B cell (primary cell): ENCODE measurements at regions not wholly inside any gene's neighbourhood (a gene's known extent, or its start where the extent isn't known, plus 50 kb on each side); places are given as distances from the start of the nearest gene placed in this dataset.

Experiments used
- ATAC-seq: fragments of 200-7000 bp; cut with Tn5 transposase; one replicate; pipeline ENCODE4 v1.10.0; 2021; ENCODE audit warnings: low read depth, mild to moderate bottlenecking, moderate number of reproducible peaks, moderate library complexity
- CTCF ChIA-PET: fragments of 350-600 bp; sonication (Branson Sonifier 250); formaldehyde crosslinking; loops from one replicate; lab custom pipeline; 2021; ENCODE audit warnings: antibody characterized with exemption, inconsistent platforms; lab: Charles Lee
- POLR2A ChIA-PET: fragments of 350-600 bp; sonication (Branson Sonifier 250); formaldehyde crosslinking; loops from one replicate; lab custom pipeline; 2021; ENCODE audit warnings: antibody characterized with exemption; lab: Charles Lee
- DNase-seq: peaks from one replicate; pipeline ENCODE4 v3.0.0; 2013
- H2AFZ ChIP-seq: 2 replicates; pipeline ENCODE4 v1.6.1; 2012; ENCODE audit warnings: mild to moderate bottlenecking, low read depth, low read length; ENCODE audit not compliant: insufficient read depth, poor library complexity, severe bottlenecking
- H3K27ac ChIP-seq, 2 donors: 1 replicate in 1 of 2; 2 replicates in 1 of 2; pipeline ENCODE4 v1.5.1; 2012 to 2013; ENCODE audit warnings: low read length in 2 of 2, mild to moderate bottlenecking in 2 of 2, moderate library complexity in 1 of 2
- H3K27me3 ChIP-seq, 4 experiments: fragments of 200-600 bp in 1 of 4; sonication (generic) in 1 of 4; replicated peaks in 1 of 4; 1 replicate in 2 of 4; 2 replicates in 2 of 4; pipeline versions ENCODE4 v1.6.1 to v1.7.0; 2013 to 2016; ENCODE audit warnings: low read length in 3 of 4, mild to moderate bottlenecking in 2 of 4, mixed read lengths in 1 of 4, moderate library complexity in 1 of 4; ENCODE audit not compliant: insufficient read depth in 4 of 4, control insufficient read depth in 3 of 4; ENCODE audit errors: control extremely low read depth in 1 of 4
- H3K36me3 ChIP-seq, 2 experiments: replicated peaks in 1 of 2; 1 replicate in 1 of 2; 2 replicates in 1 of 2; pipeline versions ENCODE4 v1.6.1 to v1.7.1; 2013; ENCODE audit warnings: low read length in 1 of 2; ENCODE audit not compliant: insufficient read depth in 2 of 2, control insufficient read depth in 1 of 2; ENCODE audit errors: control extremely low read depth in 1 of 2, extremely low read depth in 1 of 2
- H3K4me1 ChIP-seq, 2 donors: fragments of 200-600 bp in 1 of 2; sonication (generic) in 1 of 2; 1 replicate in 1 of 2; 2 replicates in 1 of 2; pipeline versions ENCODE4 v1.5.1 to v1.6.1; 2013 to 2017; ENCODE audit warnings: low read length in 2 of 2; ENCODE audit not compliant: control insufficient read depth in 2 of 2, insufficient read depth in 2 of 2
- H3K4me2 ChIP-seq: replicated peaks from 2 replicates; pipeline ENCODE3; 2012; ENCODE audit warnings: mild to moderate bottlenecking, low read depth, low read length; ENCODE audit not compliant: poor library complexity, severe bottlenecking
- H3K4me3 ChIP-seq, 5 experiments: fragments of 200-600 bp in 1 of 5; sonication (generic) in 1 of 5; 1 replicate in 3 of 5; 2 replicates in 2 of 5; pipeline versions ENCODE4 v1.5.1 to v1.7.0; 2011 to 2016; ENCODE audit warnings: low read length in 4 of 5, mild to moderate bottlenecking in 4 of 5, low read depth in 2 of 5, control low read depth in 1 of 5, moderate library complexity in 1 of 5; ENCODE audit not compliant: insufficient read depth in 1 of 5; ENCODE audit errors: control extremely low read depth in 1 of 5, extremely low read depth in 1 of 5
- H3K79me2 ChIP-seq: fragments of 200-600 bp; sonication (generic); one replicate; pipeline ENCODE4 v1.6.0; 2016; ENCODE audit warnings: low read length; ENCODE audit not compliant: control insufficient read depth, insufficient read depth
- H3K9ac ChIP-seq: fragments of 200-600 bp; sonication (generic); 2 replicates; pipeline ENCODE4 v1.6.1; 2017; ENCODE audit warnings: mild to moderate bottlenecking, low read length, moderate library complexity
- H3K9me3 ChIP-seq, 3 donors: one replicate each; pipeline versions ENCODE4 v1.6.1 to v1.7.1; 2013; ENCODE audit warnings: low read length in 2 of 3; ENCODE audit not compliant: control insufficient read depth in 2 of 3, insufficient read depth in 1 of 3; ENCODE audit errors: control extremely low read depth in 1 of 3
- H4K20me1 ChIP-seq: 2 replicates; pipeline ENCODE4 v1.6.0; 2012; ENCODE audit warnings: mild to moderate bottlenecking, low read length; ENCODE audit not compliant: insufficient read depth, control insufficient read depth, poor library complexity, severe bottlenecking
- H3K27ac Mint-ChIP-seq: one replicate; pipeline ENCODE4 v1.8.0; 2021; ENCODE audit warnings: mixed read lengths
- H3K27me3 Mint-ChIP-seq: one replicate; pipeline ENCODE4 v1.8.0; 2021; ENCODE audit warnings: mixed read lengths
- H3K4me1 Mint-ChIP-seq: one replicate; pipeline ENCODE4 v1.8.0; 2021; ENCODE audit warnings: mixed read lengths
- H3K4me3 Mint-ChIP-seq: one replicate; pipeline ENCODE4 v1.8.0; 2021; ENCODE audit warnings: mixed read lengths
- H3K9me3 Mint-ChIP-seq: one replicate; pipeline ENCODE4 v1.8.0; 2022; ENCODE audit warnings: mixed read lengths; ENCODE audit not compliant: insufficient read depth
- EZH2 ChIP-seq: IDR thresholded peaks from 2 replicates; pipeline ENCODE4 v1.6.1; 2012; ENCODE audit warnings: borderline replicate concordance, low read depth, mild to moderate bottlenecking, moderate library complexity, low read length; ENCODE audit not compliant: insufficient read depth, poor library complexity, severe bottlenecking
- WGBS: methylation state at CpG from one replicate; pipeline ENCODE4 v1.1.5; 2013; ENCODE audit warnings: missing lambda C conversion rate; ENCODE audit not compliant: insufficient coverage; 5-methylcytosine and 5-hydroxymethylcytosine counted together
- intact Hi-C: fragments of 100-400 bp; cut with micrococcal nuclease; formaldehyde crosslinking; loops from one replicate; pipeline ENCODE4 v1.10.0; 2022
- TF ChIP-seq, protein P1 (sequence below): fragments of 200-600 bp; IDR thresholded peaks from one replicate; pipeline ENCODE4 v1.8.0; 2022; ENCODE audit warnings: antibody characterized with exemption, mild to moderate bottlenecking

DNA sequence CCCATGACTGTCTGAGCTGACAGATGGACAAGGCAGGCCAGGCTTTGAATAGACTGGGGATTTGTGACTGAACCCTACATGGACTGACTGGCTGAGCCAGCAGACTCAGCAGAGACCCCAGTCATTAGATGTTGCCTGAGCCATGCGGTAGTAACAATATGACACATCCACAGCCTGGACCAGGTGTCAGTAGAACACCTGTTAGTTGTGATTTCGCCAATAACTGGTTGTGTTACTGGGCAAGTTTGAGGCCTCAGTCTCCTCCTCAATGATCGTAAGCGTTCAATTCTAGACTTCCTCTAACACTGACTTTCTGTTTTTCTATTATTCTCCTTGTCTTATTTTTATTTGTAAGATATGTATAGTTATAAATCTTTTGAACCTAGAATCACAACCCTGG, 311.9 kb upstream of the MAP3K7 start:
- CTCF ChIA-PET: no interaction called here

DNA sequence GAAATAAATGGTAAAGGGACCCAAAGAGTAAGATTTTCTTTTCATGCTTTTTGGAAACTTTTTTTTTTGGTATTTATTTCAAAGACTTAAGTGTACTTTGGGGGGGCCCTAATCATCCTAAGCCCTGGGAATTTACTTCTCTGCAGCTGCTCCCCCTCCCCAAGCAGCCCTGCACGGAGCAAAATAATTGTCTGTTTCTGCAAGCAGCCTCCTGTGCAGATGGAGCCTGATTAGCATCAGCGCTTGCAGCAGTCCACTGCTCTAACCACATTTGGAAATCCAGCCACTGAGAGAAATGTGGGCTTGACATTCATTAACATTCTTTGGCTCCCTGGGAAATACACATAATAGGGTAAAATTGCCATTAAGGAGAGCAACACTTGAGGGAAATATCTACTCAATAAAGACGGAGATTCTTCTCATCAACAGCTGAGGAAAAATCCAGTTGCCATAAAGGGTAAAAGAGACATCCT, 309.2 kb upstream of the MAP3K7 start:
- Histone ChIP-seq H3K9ac (no peak overlapping the region), H3K4me2 (no peak overlapping the region), H4K20me1 (no peaks in the 10 kb centered on the region), H3K27me3 (no peaks in the 10 kb centered on the region), H3K9me3 (no peaks in the 10 kb centered on the region), H3K4me3 (no peak overlapping the region), H3K27ac (no peak overlapping the region), H2AFZ (no peak overlapping the region), H3K36me3 (no peaks in the 10 kb centered on the region), H3K4me1 (no peaks in the 10 kb centered on the region), H3K79me2 (no peaks in the 10 kb centered on the region)
- POLR2A ChIA-PET: no interaction called here
- H3K9me3 Mint-ChIP-seq: no peaks in the 10 kb centered on the region
- ATAC-seq: no peak
- no peaks in the 10 kb centered on the region for H3K4me1 Mint-ChIP-seq
- H3K27me3 Mint-ChIP-seq: peaks cover 14% of the 10 kb centered on the region
- 50% methylated on average over 1 of the region's 3 CpGs for WGBS
- DNase-seq: no peak
- intact Hi-C loops: no loop called here
- no peak for TF ChIP-seq EZH2
- TF ChIP-seq, protein P1, sequence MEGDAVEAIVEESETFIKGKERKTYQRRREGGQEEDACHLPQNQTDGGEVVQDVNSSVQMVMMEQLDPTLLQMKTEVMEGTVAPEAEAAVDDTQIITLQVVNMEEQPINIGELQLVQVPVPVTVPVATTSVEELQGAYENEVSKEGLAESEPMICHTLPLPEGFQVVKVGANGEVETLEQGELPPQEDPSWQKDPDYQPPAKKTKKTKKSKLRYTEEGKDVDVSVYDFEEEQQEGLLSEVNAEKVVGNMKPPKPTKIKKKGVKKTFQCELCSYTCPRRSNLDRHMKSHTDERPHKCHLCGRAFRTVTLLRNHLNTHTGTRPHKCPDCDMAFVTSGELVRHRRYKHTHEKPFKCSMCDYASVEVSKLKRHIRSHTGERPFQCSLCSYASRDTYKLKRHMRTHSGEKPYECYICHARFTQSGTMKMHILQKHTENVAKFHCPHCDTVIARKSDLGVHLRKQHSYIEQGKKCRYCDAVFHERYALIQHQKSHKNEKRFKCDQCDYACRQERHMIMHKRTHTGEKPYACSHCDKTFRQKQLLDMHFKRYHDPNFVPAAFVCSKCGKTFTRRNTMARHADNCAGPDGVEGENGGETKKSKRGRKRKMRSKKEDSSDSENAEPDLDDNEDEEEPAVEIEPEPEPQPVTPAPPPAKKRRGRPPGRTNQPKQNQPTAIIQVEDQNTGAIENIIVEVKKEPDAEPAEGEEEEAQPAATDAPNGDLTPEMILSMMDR: no peak
- no peak overlapping the region for H3K27ac Mint-ChIP-seq
- H3K4me3 Mint-ChIP-seq: no peak overlapping the region
- CTCF ChIA-PET: no interaction called here

More for the DNA sequence above, 311.9 kb upstream of the MAP3K7 start:
- Mint-ChIP-seq H3K27ac (no peak overlapping the region), H3K4me3 (no peak overlapping the region), H3K27me3 (peaks cover 12% of the 10 kb centered on the region), H3K4me1 (no peaks in the 10 kb centered on the region), H3K9me3 (peaks cover 2% of the 10 kb centered on the region)
- no peaks in the 10 kb centered on the region for H3K36me3 ChIP-seq
- no peaks in the 10 kb centered on the region for H3K79me2 ChIP-seq
- 80% methylated on average over 1 of the region's 4 CpGs for WGBS
- intact Hi-C loops: no loop called here
- no peaks in the 10 kb centered on the region for H3K9me3 ChIP-seq
- H3K4me1 ChIP-seq: no peaks in the 10 kb centered on the region
- no peak overlapping the region for H3K4me2 ChIP-seq
- ATAC-seq (no peak), DNase-seq (no peak)
- TF ChIP-seq, protein P1: no peak
- TF ChIP-seq EZH2: no peak
- H3K27me3 ChIP-seq: no peaks in the 10 kb centered on the region
- H3K27ac ChIP-seq: no peak overlapping the region
- POLR2A ChIA-PET: no interaction called here
- H4K20me1 ChIP-seq: no peaks in the 10 kb centered on the region
- no peak overlapping the region for H2AFZ ChIP-seq
- no peak overlapping the region for H3K4me3 ChIP-seq
- H3K9ac ChIP-seq: no peak overlapping the region
